NCI-H1436 (cell line): ENCODE measurements at regions not wholly inside any gene's neighbourhood (a gene's known extent, or its start where the extent isn't known, plus 50 kb on each side); places are given as distances from the start of the nearest gene placed in this dataset.
"Not testable (repeated sequence)": the region's sequence is repeated elsewhere in the genome, so short reads cannot be mapped to it uniquely, and the experiment has no call there.

ENCODE experiments used
- DNase-seq: peaks from one replicate; lab custom pipeline; 2025; lab: John Stamatoyannopoulos, UW

GRCh38 chr12:63040526-63041220 lies 105.7 kb upstream of the PPM1H start:
- DNase-seq: no peak

DNA sequence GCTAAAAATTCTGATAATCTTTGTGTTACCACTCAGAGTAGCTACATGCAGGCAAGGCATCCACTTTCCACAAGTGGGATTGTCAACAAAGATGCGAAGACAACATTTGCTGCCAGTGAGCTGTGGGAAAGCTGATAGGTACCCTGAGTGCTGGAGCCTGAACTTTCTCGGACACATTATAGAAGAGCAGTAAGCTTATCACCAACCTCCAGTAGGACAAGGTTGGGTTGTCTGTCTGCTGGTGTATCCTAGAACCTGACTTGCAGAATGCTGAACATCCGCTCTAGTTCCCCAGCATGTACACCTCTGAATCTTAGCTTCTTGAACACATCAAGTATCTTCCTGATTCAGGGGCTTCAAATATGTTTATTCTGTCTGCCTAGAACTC lies 103.8 kb upstream of the PPM1H start:
- no peak for DNase-seq

- DNase-seq: peak; percentile 18
Measured at GRCh38 chr12:63037746-63038712, 103.1 kb upstream of the PPM1H start.

DNA sequence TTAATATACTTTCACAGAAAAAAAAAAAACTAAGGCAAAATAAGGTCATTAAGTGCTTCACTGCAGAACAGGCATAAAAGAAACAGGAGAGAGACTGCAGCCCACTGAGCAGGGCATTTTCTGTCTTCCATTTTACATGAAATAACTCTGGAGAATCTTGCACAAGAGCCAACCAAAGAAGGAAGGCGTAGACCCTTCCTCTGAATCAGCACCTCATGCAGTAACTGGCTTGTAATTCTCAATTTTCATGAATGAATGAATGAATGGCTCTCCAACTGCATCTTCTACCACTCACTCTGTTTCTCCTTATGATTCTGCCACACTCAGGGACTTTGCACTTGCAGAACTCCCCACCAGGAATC lies 102.0 kb upstream of the PPM1H start:
- DNase-seq: no peak

DNA sequence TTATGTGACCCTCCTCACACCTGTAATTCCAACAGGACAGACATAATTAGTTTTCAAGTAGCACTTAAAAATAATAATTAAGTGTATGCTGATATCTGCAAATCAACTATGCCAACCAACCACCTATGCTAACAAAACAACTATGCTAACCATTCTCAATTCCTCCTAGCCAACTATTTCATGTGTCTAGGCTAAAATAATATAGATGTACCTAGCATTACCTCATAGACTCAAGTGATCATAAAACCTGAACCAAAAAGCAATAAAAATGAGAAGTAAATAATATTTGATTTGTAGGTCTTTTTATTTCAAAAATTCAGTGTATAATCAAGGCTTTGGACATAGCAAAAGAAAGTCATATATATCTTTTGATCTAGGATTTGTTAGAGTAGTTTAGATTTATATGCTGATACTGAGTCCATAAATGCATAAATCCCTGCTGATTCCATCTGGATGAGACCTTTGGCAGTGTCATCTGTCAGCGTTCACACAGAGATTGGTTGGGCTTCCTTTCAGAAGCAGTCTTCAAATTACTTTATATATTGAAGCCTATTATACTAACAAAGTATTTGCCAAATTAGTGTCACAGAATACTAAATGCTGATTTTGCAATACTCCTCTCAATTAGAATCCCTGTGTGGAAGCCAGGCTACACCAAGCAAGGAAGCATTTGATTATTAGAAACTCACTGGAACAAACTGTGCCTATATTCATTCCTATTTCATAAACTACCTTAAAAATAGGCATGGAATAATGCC lies 101.4 kb upstream of the PPM1H start:
- no peak for DNase-seq

- no peak for DNase-seq
Measured at GRCh38 chr12:63034601-63035000, 99.7 kb upstream of the PPM1H start.

DNA sequence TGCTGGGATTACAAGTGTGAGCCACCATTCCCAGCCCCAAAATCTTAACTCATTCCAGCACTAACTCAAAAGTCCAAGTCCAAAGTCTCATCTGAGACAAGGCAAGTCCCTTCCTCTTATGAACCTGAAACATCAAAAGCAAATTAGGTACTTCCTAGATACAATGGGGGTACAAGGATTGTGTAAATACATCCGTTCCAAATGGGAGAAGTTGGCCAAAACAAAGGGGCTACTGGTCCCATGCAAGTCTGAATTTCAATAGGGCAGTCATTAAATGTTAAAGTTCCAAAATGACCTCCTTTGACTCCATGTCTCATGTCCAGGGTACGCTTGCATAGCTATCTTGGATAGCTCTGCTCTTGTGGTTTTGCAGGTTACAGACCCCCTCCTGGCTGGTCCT lies 94.7 kb upstream of the PPM1H start:
- DNase-seq: no peak

DNA sequence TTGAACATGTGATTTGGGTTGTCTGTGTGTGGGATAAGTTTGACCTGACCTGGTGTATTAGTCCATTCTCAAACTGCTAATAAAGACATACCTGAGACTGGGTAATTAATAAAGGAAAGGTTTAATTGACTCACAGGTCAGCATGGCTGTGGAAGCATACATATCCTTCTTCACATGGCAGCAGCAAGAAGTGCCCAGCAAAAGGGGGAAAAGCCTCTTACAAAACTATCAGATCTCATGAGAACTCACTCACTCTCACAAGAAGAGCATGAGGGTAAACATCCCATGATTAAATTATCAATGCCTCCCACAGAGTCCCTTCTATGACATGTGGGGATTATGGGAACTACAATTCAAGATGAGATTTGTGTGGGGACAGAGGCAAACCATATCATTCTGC lies 94.0 kb upstream of the PPM1H start:
- no peak for DNase-seq

- no peak for DNase-seq
Measured at GRCh38 chr12:63025116-63025515, 90.2 kb upstream of the PPM1H start.

DNA sequence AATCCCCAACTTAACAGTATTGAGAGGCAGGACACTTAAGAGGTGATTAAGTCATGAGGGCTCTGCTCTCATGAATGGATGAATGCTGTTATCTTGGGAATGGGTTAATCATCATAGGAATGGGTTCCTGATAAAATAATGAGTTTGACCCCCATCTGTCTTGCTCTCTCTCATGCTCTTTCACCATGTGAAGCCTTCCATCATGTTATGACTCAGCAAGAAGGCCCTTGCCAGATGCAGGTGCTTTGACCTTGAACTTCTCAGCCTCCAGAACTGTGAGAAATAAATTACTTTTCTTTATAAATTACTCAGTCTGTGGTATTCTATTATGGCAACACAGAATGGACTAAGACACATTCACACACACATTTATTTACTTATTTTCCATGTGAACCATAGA lies 89.0 kb upstream of the PPM1H start:
- no peak for DNase-seq

GRCh38 chr12:63021116-63021515 lies 86.2 kb upstream of the PPM1H start:
- DNase-seq: no peak

GRCh38 chr12:63020269-63020668 lies 85.3 kb upstream of the PPM1H start:
- DNase-seq: no peak

GRCh38 chr12:63018273-63018672 lies 83.3 kb upstream of the PPM1H start:
- no peak for DNase-seq

- DNase-seq: no peak
Measured at GRCh38 chr12:63013302-63013701, 78.4 kb upstream of the PPM1H start.

DNA sequence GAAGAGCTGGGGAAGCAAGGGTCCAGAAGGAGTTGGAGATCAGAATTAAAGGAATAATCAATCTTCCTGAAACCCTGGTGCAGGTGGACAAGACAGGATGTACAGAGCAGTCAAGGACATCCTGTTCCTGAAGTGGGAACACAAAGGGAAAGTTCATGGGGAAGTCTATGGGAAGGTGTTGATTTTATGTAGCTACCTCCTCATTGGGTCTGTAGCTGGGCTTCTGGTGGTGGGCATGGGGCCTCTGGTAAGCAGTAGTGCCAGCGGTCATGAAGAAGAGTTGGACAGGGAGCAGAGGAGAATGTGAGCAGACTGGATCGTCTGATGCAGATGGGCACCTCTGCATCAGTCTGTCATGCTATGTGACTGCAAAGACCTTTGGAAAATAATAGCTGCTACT lies 75.7 kb upstream of the PPM1H start:
- no peak for DNase-seq

DNA sequence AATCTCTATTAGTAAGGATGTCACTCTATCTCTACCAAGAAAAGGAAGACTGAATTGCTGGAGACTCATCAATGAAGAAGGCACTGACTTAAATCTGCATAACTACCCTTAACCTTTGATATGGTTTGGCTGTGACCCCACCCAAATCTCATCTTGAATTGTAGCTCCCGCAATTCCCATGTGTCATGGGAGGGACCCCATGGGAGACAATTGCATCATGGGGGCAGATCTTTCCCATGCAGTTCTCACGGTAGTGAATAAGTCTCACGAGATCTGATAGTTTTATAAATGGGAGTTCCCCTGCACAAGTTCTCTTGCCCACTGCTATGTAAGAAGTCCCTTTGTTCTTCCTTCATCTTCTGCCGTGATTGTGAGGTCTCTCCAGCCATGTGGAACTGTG lies 73.4 kb upstream of the PPM1H start:
- DNase-seq: no peak

- no peak for DNase-seq
Measured at GRCh38 chr12:63007726-63008125, 72.8 kb upstream of the PPM1H start.

- no peak for DNase-seq
Measured at GRCh38 chr12:63006536-63006935, 71.6 kb upstream of the PPM1H start.

- DNase-seq: no peak
Measured at GRCh38 chr12:63005382-63005781, 70.4 kb upstream of the PPM1H start.

GRCh38 chr12:63003223-63003819 lies 68.4 kb upstream of the PPM1H start:
- no peak for DNase-seq

- not testable (repeated sequence) for DNase-seq
Measured at GRCh38 chr12:63002059-63002458, 67.1 kb upstream of the PPM1H start.

DNA sequence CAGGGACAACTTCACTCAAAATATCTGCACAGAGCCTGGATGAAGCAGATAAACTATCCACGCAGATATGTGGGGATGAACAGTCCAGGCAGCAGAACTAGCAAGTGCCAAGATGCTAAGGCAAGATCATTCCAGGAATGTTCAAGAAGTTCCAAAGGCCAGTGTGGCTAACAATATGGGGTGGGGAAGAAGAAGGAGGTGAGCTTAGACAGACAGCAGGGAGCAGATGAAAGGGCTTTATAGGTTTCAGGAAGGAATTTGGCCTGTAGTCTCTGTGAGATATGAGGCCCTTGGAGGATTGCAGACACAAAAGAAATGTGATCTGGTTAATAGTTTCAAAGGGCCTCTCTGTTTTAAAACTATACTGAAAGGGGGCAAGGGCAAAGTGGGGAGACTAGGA lies 63.5 kb upstream of the PPM1H start:
- no peak for DNase-seq
